ENCODE measurements at regions not wholly inside any gene's neighbourhood (a gene's known extent, or its start where the extent isn't known, plus 50 kb on each side); places are given as distances from the start of the nearest gene placed in this dataset.

DNA sequence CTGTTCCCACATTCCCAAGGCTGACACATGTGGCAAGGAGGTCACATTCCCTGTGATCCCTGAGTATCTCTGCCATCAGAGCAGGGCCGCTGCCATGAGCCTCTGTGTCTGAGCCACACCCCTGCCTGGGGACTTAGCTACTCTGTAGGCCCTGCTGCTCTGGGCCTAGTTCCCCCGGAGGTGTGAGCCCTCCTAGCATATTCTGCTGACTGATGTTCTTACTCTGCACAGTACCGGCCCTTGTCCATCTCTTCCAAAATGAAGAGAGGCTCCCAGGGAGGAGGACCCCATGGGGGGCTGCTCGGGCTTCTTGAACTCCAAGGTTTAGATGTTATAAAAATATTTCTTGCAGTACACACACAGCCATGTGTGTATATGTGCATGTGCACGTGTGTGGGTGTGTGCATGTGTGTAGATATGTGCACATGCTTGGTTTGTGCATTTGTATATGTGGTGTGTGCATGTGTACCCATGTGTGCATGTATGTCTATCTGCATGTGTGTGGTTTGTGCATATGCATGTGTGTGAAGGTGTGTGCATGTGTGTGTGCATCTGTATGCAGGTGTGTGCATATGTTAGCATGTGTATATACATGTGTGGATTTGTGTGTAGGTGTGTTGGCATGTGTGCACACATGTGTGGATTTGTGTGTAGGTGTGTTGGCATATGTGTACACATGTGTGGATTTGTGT is 101.2 kb downstream of the ERMARD start:
- TF ChIP-seq POLR2AphosphoS5 (IDR thresholded peaks at IDR 0.05; ENCODE audit: low read depth) (no peak), CTCF (conservative IDR thresholded peaks at IDR 0.05; ENCODE audit: low read depth in 2 of 2) (no peak), EZH2phosphoT487 (IDR thresholded peaks at IDR 0.05; ENCODE audit: unreplicated experiment) (no peak), CREB1 (CRISPR knock-in tag; IDR thresholded peaks at IDR 0.05; ENCODE audit: low read depth) (no peak), JUNB (IDR thresholded peaks at IDR 0.05; ENCODE audit: unreplicated experiment) (no peak)

All from GM23338 (cell line).